ENCODE measurements at regions not wholly inside any gene's neighbourhood (a gene's known extent, or its start where the extent isn't known, plus 50 kb on each side); places are given as distances from the start of the nearest gene placed in this dataset.
"Not testable (repeated sequence)": the region's sequence is repeated elsewhere in the genome, so short reads cannot be mapped to it uniquely, and the experiment has no call there.

DNA sequence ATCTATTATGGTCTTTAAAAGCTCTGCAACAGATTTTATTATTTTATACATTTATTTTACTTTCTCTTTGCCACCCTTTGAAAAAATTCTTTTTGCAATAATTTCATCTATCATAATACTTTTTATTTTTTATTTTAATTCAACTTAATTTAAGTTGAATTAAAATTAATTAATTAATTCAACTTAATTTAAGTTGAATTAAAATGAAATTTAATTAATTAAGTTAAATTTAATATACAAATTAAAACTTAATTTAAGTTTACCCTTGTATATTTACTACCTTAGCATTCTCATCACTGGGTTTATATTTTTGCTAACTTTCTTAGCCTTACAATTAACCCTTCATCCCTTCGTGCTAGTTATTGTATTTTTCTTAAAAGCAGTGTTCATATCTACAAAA is 301.4 kb downstream of the SLITRK5 start:
- Histone ChIP-seq H3K27me3 (ENCODE audit: control insufficient read depth, insufficient read depth, low read length) (no peaks in the 10 kb centered on the region), H3K36me3 (ENCODE audit: control insufficient read depth, insufficient read depth, low read length) (no peaks in the 10 kb centered on the region)
- TF ChIP-seq, protein P1, sequence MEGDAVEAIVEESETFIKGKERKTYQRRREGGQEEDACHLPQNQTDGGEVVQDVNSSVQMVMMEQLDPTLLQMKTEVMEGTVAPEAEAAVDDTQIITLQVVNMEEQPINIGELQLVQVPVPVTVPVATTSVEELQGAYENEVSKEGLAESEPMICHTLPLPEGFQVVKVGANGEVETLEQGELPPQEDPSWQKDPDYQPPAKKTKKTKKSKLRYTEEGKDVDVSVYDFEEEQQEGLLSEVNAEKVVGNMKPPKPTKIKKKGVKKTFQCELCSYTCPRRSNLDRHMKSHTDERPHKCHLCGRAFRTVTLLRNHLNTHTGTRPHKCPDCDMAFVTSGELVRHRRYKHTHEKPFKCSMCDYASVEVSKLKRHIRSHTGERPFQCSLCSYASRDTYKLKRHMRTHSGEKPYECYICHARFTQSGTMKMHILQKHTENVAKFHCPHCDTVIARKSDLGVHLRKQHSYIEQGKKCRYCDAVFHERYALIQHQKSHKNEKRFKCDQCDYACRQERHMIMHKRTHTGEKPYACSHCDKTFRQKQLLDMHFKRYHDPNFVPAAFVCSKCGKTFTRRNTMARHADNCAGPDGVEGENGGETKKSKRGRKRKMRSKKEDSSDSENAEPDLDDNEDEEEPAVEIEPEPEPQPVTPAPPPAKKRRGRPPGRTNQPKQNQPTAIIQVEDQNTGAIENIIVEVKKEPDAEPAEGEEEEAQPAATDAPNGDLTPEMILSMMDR (IDR thresholded peaks at IDR 0.05), result no peak

DNA sequence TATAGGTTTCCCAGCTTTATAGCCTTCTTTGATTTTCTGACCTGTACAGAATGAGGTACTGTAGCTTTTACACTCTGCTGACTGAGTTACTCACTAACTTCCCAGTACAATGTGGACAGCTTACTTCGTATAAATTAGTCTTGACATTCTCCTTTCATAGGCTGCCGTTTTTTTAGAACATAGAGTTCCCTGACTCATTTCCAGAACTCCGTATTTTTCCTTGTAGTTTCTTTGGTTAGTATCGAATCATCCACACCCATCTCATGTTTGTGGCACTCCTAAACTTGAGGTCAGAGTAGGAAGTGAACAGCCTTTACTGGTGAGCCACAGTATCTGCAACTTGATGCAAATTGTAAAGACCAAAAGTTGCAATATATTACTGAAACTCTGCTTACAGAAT is 303.9 kb downstream of the SLITRK5 start:
- H3K4me1 ChIP-seq, result no peaks in the 10 kb centered on the region
- H3K27ac ChIP-seq, result no peak overlapping the region
- H3K9ac ChIP-seq, result no peak overlapping the region
- H3K79me2 ChIP-seq, result no peaks in the 10 kb centered on the region
- H2AFZ ChIP-seq, result no peak overlapping the region
- H3K4me2 ChIP-seq (ENCODE audit: low read length), result no peak overlapping the region
- TF ChIP-seq, protein P1 (IDR thresholded peaks at IDR 0.05), result no peak
- H3K9me3 ChIP-seq (ENCODE audit: control insufficient read depth, low read length), result no peaks in the 10 kb centered on the region
- no peak overlapping the region for H3K4me3 ChIP-seq (ENCODE audit: low read depth, low read length)
- no peaks in the 10 kb centered on the region for H3K27me3 ChIP-seq (ENCODE audit: control insufficient read depth, insufficient read depth, low read length)
- H3K36me3 ChIP-seq (ENCODE audit: control insufficient read depth, insufficient read depth, low read length), result no peaks in the 10 kb centered on the region

More for the DNA sequence above, 301.4 kb downstream of the SLITRK5 start:
- Histone ChIP-seq H3K4me3 (ENCODE audit: low read depth, low read length) (no peak overlapping the region), H3K9ac (no peak overlapping the region), H3K27ac (no peak overlapping the region), H2AFZ (no peak overlapping the region), H3K4me1 (no peaks in the 10 kb centered on the region), H3K9me3 (ENCODE audit: control insufficient read depth, low read length) (no peaks in the 10 kb centered on the region), H3K79me2 (no peaks in the 10 kb centered on the region), H3K4me2 (ENCODE audit: low read length) (no peak overlapping the region)

DNA sequence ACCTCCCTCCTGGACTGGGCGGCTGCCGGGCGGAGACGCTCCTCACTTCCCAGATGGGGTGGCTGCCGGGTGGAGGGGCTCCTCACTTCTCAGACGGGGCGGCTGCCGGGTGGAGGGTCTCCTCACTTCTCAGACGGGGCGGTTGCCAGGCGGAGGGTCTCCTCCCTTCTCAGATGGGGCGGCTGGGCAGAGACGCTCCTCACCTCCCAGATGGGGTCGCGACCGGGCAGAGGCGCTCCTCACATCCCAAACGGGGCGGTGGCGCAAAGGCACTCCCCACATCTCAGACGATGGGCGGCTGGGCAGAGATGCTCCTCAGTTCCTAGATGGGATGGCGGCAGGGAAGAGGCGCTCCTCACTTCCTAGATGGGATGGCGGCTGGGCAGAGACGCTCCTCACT is 305.5 kb downstream of the SLITRK5 start:
- not testable (repeated sequence) for H3K27me3 ChIP-seq (ENCODE audit: control insufficient read depth, insufficient read depth, low read length); H3K9ac ChIP-seq; H3K4me1 ChIP-seq; H3K27ac ChIP-seq; H3K9me3 ChIP-seq (ENCODE audit: control insufficient read depth, low read length); H3K79me2 ChIP-seq; H3K36me3 ChIP-seq (ENCODE audit: control insufficient read depth, insufficient read depth, low read length); H3K4me2 ChIP-seq (ENCODE audit: low read length); H3K4me3 ChIP-seq (ENCODE audit: low read depth, low read length); H2AFZ ChIP-seq

DNA sequence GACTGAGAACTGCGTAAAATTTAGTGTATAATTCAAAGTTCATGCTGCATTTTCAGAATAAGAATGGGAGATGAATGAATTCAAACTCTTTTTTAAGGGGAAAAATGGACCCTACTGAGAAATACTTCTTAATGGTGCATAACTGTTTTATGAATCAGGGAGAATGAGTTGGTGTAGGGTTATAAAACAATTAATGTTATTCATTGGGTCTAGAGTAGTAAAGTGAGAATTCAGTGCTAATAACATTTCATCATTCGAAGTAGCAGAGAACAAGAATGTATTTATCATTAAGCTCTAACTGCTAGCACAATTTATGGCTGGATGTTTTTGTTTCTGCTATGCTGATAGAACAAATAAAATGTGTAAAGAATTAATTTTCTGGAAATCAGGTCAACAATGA is 310.2 kb downstream of the SLITRK5 start:
- Histone ChIP-seq H3K4me2 (ENCODE audit: low read length) (no peak overlapping the region), H3K36me3 (ENCODE audit: control insufficient read depth, insufficient read depth, low read length) (no peaks in the 10 kb centered on the region), H3K4me3 (ENCODE audit: low read depth, low read length) (no peak overlapping the region), H3K9me3 (ENCODE audit: control insufficient read depth, low read length) (no peaks in the 10 kb centered on the region), H3K27ac (no peak overlapping the region), H3K79me2 (no peaks in the 10 kb centered on the region), H2AFZ (no peak overlapping the region), H3K4me1 (no peaks in the 10 kb centered on the region), H3K9ac (no peak overlapping the region), H3K27me3 (ENCODE audit: control insufficient read depth, insufficient read depth, low read length) (no peaks in the 10 kb centered on the region)
- TF ChIP-seq, protein P1 (IDR thresholded peaks at IDR 0.05), result no peak

DNA sequence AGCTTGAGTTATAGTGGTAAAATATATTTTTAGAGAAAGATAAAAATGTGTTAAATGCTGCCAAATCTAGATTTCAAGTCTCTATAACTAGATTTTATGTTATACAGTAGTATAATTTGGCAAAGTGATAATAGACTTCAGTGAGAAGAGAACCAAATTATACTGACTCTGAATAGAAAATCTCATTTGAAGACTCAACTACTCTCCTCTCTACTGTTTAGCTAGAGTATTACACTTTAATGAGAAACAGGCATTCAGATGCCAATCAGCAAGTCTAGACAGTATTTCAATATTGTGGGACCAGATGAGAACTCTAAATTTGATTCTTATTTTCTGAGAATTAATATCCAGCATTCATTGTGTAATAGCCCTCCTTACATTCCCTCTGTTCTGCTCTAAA is 311.2 kb downstream of the SLITRK5 start:
- H3K36me3 ChIP-seq (ENCODE audit: control insufficient read depth, insufficient read depth, low read length), result no peaks in the 10 kb centered on the region
- H3K9me3 ChIP-seq (ENCODE audit: control insufficient read depth, low read length), result no peaks in the 10 kb centered on the region
- H3K79me2 ChIP-seq, result no peaks in the 10 kb centered on the region
- no peak overlapping the region for H3K4me2 ChIP-seq (ENCODE audit: low read length)
- H2AFZ ChIP-seq, result no peak overlapping the region
- H3K4me1 ChIP-seq, result no peaks in the 10 kb centered on the region
- H3K27me3 ChIP-seq (ENCODE audit: control insufficient read depth, insufficient read depth, low read length), result no peaks in the 10 kb centered on the region
- no peak overlapping the region for H3K27ac ChIP-seq
- TF ChIP-seq, protein P1 (IDR thresholded peaks at IDR 0.05), result no peak
- no peak overlapping the region for H3K9ac ChIP-seq
- no peak overlapping the region for H3K4me3 ChIP-seq (ENCODE audit: low read depth, low read length)

Measured in parathyroid adenoma (tissue), 2 donors.